Stimulated activated memory B cell treated with anti-CD40 and anti-IgM and Interleukin-4, amounts not matched to agents 10 μg/mL and 1 μg/mL and 100 μg/mL, for 72 hours (primary cell): ENCODE measurements at regions not wholly inside any gene's neighbourhood (a gene's known extent, or its start where the extent isn't known, plus 50 kb on each side); places are given as distances from the start of the nearest gene placed in this dataset.

ENCODE experiments used
- ATAC-seq: fragments of 150-1000 bp; cut with Tn5 transposase; 2 replicates; pipeline ENCODE4 v1.10.0; 2021
- H3K27ac Mint-ChIP-seq: one replicate; pipeline ENCODE4 v1.8.0; 2022; ENCODE audit warnings: mild to moderate bottlenecking, mixed read lengths
- H3K27me3 Mint-ChIP-seq: one replicate; pipeline ENCODE4 v1.8.0; 2022; ENCODE audit warnings: mixed read lengths
- H3K36me3 Mint-ChIP-seq: one replicate; pipeline ENCODE4 v1.8.0; 2022; ENCODE audit warnings: mixed read lengths
- H3K4me1 Mint-ChIP-seq: one replicate; pipeline ENCODE4 v1.8.0; 2022; ENCODE audit warnings: mixed read lengths
- H3K4me3 Mint-ChIP-seq: one replicate; pipeline ENCODE4 v1.8.0; 2022; ENCODE audit warnings: mild to moderate bottlenecking, moderate library complexity, mixed read lengths
- H3K9me3 Mint-ChIP-seq: one replicate; pipeline ENCODE4 v1.8.0; 2022; ENCODE audit warnings: mixed read lengths

DNA sequence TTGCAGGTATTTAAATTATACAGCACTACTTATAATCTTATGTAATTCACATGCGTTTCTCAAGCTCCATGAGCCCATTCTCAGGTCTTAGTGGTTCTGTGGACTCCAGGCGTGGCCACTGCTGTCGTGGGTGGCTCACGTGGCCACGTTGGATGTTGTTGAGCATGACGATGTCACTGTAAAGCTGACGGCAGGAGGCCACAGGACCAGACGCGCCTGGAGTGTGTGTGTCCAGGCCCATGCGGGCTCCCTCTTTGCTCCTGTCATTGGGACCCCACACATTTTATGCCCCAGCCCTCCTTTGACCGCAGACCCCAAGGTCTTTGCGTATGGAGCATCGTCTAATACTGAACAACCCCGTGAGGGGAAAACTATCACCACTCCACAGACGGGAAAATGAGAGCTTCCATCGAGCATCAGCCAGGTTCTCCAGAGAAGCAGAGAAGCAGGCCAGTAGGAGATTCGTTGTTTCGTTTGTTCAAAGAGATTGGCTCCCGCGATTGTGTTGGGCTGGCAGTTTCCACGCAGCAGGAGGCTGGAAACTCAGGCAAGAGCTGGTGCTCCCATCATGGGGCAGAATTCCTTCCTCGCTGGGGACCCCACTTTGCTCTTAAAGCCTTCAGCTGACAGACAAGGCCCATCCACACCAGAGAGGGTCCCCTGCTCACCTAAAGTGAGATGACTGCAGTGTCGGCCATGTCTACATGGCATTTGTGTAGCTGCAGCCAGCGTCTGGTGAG, 129.3 kb upstream of the SPACA7 start:
- H3K36me3 Mint-ChIP-seq, result no peaks in the 10 kb centered on the region
- H3K9me3 Mint-ChIP-seq, result no peaks in the 10 kb centered on the region
- no peak overlapping the region for H3K4me3 Mint-ChIP-seq

DNA sequence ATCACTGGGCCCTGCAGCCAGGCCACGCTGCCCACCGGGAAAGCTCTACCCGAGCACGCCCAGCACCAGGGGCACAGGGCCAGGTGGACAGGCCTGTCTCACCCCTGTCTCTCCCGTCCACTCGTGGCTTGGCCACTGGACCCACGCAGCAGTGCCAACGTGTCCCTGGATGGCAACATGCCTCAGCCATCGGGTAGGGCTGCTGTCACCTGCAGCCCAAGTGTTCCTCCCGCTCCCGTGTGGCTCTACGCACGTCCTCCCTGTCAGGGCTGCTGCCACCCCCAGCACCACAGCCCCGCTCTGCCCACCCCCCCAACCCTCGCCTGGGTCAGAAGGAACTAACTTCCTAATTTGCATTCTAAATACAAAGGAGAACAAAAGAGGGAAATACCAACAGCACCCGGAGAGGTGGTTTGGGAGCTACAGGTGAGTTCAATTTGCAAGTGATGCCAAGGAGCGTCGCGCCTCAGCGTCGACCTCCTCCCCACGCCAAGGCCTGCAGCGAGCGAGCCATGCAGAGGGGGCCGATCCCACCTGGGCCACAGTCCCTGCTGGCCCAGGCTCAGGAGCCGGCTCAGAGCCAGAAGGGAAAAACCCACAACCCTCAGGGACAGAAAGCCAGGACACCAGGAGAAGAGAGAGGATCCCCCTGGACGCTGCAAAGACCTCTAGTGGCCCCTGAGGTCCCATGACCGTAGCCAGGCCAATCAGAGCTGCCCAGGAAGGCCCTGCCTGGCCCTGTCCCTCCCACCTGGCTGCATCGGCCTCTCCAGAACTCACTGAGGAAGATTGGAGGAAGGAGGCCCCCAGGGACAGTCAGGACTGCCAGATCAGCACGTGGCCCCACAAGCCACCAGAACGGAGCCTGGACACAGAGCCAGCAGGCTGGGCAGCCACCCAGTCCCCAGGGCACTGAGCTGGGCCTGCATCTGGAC, 128.4 kb upstream of the SPACA7 start:
- Mint-ChIP-seq H3K4me3 (no peak overlapping the region), H3K9me3 (no peaks in the 10 kb centered on the region), H3K27me3 (no peaks in the 10 kb centered on the region), H3K4me1 (no peaks in the 10 kb centered on the region), H3K36me3 (no peaks in the 10 kb centered on the region), H3K27ac (no peak overlapping the region)
- ATAC-seq, result no peak

More for the DNA sequence above, 129.3 kb upstream of the SPACA7 start:
- no peak for ATAC-seq
- Mint-ChIP-seq H3K27ac (no peak overlapping the region), H3K4me1 (no peaks in the 10 kb centered on the region), H3K27me3 (no peaks in the 10 kb centered on the region)

DNA sequence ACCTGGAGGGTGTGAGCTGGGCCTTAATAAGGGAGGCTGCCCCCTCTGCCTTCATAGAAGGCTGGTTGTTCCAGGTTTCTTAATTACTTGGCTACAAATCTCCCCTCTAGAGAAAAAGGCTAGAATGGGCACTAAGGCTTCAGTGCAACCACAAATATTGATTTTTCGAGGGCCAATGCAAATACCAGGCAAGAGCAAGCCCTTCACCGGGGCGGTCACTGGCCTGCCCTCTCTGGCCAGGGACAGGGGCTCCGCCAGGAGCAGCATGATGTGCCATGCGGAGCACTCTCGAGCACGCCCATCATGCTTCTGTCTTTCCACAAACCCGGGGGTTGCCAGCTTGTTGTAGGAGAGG, 127.8 kb upstream of the SPACA7 start:
- Mint-ChIP-seq H3K27ac (no peak overlapping the region), H3K27me3 (no peaks in the 10 kb centered on the region), H3K36me3 (no peaks in the 10 kb centered on the region), H3K4me1 (no peaks in the 10 kb centered on the region), H3K9me3 (no peaks in the 10 kb centered on the region), H3K4me3 (no peak overlapping the region)
- no peak for ATAC-seq

DNA sequence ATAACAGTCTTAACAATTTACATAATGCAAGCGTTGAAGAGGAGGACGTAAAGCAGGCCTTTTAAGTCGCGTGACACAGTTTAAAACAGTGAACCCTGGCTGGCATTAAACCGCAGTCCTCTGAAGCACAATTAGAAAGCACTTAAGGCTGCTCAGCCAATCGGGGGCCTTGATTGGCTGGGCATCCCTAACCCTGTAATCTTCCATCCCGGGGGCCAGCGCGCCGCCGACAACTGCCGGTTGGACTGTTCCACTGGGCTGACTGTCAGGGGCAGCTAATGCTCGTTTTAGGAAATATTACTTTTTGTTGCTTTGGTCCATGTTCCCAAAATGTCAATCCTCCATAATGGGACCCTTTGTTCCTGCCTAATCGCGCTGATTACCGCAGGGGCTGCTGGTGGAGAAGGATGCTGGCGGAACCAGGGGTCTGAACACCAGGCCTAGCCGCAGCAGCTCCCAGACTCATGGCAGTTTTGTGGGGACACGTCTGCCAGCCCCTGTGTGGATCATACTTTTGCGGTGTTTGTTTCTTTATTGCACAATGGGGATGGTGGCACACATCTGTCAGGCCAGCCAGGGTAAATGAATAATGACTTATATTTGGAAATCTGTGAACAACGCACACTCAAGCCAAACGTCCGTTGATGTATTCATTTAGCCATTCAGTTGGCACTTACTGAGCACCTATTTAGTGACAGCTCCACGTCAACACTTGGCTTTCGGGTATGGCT, 127.1 kb upstream of the SPACA7 start:
- no peak overlapping the region for H3K27ac Mint-ChIP-seq
- no peaks in the 10 kb centered on the region for H3K36me3 Mint-ChIP-seq
- H3K9me3 Mint-ChIP-seq, result no peaks in the 10 kb centered on the region
- ATAC-seq, result no peak
- no peak overlapping the region for H3K4me3 Mint-ChIP-seq
- no peaks in the 10 kb centered on the region for H3K4me1 Mint-ChIP-seq
- H3K27me3 Mint-ChIP-seq, result peaks cover 6% of the 10 kb centered on the region

DNA sequence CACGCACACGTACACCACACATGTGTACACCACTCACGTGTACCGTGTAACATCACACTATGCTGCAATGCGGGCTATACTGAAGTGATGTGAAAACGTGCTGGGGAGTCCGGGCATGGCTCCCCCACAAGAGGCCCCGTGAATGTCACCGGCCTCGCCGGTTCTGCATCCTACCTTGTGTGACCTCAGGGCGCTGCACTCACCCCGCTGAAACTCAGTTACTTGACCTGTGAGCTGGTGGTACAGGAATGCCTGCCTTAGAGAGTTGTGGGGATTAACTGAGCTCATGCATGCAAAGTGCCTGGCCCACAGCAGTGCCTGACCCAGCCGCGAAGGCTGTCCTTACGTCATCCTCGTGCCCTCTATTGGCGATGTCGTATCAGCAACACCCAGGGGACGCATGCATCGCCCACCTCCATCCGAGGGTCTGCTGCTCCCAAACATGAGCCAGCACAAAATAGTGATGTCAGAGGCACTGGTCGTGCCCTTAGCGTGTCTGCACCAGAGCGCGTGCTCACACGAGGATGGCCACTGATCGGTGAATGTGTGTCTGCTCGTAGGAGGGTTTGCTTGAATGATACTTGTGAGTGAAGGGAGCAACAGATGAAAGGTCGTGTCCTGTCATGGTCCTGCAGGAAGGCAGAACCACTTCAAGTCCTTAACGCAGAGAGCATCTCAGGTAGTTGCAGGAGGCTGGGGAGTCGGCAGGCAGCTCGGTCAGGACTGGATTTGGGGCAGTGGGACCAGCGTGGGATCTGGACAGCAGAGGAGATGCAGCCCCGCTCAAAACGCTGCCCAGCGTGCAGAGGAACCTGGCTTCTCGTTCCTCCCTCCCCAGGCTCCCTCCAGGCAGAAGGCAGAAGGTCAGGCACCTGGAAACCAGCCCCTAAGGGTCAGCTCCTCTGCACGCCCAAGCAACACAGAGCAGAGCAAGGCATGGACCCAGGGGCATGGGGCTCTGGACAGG, 126.2 kb upstream of the SPACA7 start:
- no peak for ATAC-seq
- peaks cover 15% of the 10 kb centered on the region for H3K27me3 Mint-ChIP-seq
- H3K9me3 Mint-ChIP-seq, result peaks cover 1% of the 10 kb centered on the region
- H3K27ac Mint-ChIP-seq, result no peak overlapping the region
- no peak overlapping the region for H3K4me3 Mint-ChIP-seq
- H3K4me1 Mint-ChIP-seq, result no peaks in the 10 kb centered on the region
- H3K36me3 Mint-ChIP-seq, result no peaks in the 10 kb centered on the region

DNA sequence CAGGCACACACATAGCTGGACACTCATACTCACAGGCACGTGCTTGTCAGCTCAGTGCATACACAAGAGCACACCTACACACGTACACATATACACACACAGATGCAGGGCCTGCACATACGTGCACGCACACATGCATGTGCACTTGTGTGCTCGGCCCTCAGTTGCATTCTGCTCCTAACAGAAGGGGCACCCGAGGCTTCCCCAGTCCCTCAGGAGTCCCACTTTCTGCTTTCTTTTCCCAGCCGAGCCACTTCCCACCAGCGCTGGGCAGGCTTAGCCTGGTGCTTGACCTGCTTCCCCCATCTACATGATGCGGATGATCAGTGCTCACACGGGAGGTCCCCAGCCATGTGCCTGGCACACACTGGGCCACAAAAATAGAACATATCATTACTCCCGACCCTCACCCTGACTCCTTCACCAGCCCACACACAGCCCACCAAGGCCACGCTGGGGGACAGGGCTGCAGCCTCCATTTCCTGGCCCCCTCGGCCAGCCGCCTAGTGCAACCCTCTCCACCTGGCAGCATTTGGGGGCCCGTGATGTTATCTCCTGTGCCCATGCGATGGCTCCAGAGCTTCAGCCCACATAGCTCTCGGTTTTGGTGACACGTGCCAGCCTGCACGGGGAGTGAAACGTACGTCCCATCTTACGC, 125.2 kb upstream of the SPACA7 start:
- no peaks in the 10 kb centered on the region for H3K4me1 Mint-ChIP-seq
- H3K27me3 Mint-ChIP-seq, result peaks cover 23% of the 10 kb centered on the region
- no peak overlapping the region for H3K27ac Mint-ChIP-seq
- ATAC-seq, result no peak
- no peaks in the 10 kb centered on the region for H3K36me3 Mint-ChIP-seq
- H3K4me3 Mint-ChIP-seq, result no peak overlapping the region
- H3K9me3 Mint-ChIP-seq, result peaks cover 7% of the 10 kb centered on the region

DNA sequence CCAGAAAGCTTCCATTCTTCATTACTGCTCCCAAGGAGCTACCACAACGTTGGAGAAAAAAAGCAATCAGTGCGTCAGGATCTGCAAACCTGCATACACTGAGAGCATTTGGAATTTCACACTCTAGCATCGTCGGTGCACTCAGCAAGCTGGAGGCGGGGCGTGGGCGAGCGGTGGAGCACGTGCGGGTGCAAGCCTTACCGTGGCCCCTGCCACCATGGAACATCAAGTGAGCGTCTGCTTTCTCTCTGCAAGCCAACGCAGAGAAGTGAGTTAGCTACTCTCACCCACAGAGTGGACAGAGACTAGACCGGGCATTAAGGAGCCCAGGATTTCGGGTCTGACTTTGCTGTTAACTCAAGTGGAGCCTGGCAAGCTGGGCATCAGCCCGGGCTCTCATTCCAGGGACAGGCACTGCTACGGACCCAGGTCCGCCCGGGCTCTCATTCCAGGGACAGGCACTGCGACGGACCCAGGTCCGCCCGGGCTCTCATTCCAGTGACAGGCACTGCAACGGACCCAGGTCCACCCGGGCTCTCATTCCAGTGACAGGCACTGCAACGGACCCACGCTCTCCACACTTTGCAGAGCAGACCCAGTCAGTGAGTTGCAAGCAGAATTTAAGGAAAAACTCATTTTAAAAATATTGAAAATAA, 124.1 kb upstream of the SPACA7 start:
- H3K4me3 Mint-ChIP-seq, result no peak overlapping the region
- peaks cover 23% of the 10 kb centered on the region for H3K27me3 Mint-ChIP-seq
- H3K27ac Mint-ChIP-seq, result no peak overlapping the region
- H3K9me3 Mint-ChIP-seq, result peaks cover 7% of the 10 kb centered on the region
- H3K36me3 Mint-ChIP-seq, result no peaks in the 10 kb centered on the region
- no peak for ATAC-seq
- H3K4me1 Mint-ChIP-seq, result no peaks in the 10 kb centered on the region

DNA sequence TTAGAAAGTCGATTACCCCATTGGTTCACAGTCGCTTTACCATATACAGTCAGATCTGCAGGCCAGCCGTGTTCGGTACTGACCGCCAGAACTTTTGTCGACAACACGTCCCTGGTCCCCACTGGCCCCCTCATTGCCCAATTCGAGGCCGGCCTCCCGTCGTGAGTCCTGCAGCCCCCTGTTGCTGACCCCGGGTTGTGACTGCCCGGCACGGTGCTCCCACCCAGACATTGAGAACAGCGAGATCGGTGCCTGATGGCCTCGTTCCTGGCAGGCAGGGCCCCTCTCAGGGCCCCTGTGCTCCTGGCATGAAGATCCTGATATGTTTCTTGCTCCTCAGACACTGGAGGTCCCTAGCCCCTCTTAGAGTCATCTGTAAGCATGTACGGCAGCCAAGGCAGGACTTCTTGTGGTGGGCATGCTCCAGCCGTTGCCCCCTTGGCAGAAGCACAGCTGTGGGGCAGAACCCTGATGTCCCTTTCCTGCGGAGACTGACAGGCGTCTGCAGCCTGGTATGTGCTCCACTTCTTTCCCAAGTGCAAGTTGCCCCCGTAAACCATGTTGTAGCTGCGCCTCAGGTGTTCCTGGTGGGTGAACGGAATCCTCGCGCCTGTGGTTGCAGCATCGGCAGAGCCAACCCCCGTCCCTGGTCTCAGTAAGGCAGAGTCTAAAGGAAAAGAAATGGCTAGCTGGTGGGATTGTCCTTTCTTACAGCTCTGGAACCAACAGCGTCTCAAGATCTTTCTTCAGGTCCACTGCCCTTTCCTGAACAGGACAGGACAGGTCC, 123.2 kb upstream of the SPACA7 start:
- Mint-ChIP-seq H3K9me3 (peaks cover 7% of the 10 kb centered on the region), H3K4me1 (no peaks in the 10 kb centered on the region), H3K27me3 (peaks cover 23% of the 10 kb centered on the region), H3K36me3 (no peaks in the 10 kb centered on the region), H3K27ac (no peak overlapping the region), H3K4me3 (no peak overlapping the region)
- no peak for ATAC-seq

DNA sequence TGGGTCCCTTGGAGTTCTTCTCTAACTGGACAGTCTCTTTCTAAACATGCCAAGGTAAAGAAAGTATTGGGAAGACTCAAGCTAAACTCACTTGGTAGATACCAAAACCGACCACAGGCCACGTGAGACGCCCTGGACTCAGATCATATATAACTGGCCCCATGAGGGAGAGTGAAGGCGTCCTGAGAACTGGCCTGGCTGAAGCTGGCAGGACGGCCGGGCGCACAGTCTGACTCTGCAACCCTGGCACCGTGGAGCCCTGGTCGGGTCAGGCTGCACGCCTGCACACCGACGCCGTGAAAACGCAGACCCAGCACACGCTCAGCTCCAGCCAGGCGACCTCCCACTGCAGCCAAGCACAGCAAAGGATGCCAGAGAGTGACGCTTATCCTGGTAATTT, 122.5 kb upstream of the SPACA7 start:
- ATAC-seq, result no peak
- Mint-ChIP-seq H3K4me3 (no peak overlapping the region), H3K27me3 (peaks cover 23% of the 10 kb centered on the region), H3K36me3 (no peaks in the 10 kb centered on the region), H3K4me1 (no peaks in the 10 kb centered on the region), H3K9me3 (peaks cover 7% of the 10 kb centered on the region), H3K27ac (no peak overlapping the region)

DNA sequence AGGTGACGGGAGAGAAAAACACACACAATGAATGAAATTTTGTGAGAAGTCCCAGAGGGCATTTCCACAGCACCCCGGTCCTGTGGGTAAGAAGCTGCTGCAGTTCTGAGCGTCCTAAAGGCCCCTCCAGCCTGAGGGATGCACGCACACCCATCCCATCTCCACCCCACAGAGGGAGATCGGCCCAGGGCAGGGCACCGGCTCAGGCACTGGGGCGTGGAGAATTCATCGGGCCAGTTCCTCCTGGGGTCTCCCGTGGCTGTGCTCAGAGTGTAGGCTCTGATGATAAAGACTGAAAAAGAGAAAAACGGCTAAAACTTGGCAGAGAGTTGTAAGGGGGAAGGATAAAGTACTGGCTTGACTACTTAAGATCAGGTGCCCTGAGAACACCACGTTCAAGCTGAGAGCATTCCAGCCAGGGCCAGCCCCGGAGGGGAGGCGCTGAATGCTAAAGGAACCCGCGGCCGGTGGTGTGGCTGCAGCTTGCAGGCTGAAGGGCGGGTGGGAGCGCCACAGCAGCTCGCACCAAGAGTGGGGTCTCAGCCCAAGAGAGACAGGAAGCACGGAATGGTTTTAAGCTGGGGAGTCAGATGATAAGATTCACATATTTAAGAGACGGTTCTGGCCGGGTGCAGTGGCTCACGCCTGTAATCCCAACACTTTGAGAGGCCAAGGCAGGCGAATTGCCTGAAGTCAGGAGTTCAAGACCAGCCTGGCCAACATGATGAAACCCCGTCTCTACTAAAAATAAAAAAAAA, 121.9 kb upstream of the SPACA7 start:
- Mint-ChIP-seq H3K4me3 (no peak overlapping the region), H3K4me1 (no peaks in the 10 kb centered on the region), H3K27ac (no peak overlapping the region), H3K36me3 (no peaks in the 10 kb centered on the region), H3K27me3 (peaks cover 23% of the 10 kb centered on the region), H3K9me3 (peaks cover 7% of the 10 kb centered on the region)
- ATAC-seq, result no peak

DNA sequence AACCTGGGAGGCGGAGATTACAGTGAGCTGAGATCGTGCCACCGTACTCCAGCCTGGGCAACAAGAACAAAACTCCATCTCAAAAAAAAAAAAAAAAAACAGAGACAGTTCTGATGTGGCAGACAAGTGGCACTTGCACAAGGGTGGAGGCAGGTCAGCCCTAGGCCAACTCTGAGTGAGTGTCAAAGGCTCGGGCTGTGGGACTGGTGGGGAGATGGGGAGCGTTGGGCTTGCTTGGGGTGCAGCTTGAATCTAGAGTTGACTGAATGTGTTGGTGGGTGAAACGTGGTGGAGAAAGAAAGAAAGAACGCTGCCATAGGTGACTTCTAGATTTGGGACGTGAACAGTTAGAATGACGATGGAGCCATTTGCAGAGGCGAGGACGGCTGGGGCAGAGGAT, 121.3 kb upstream of the SPACA7 start:
- Mint-ChIP-seq H3K9me3 (peaks cover 7% of the 10 kb centered on the region), H3K27me3 (peaks cover 23% of the 10 kb centered on the region), H3K36me3 (no peaks in the 10 kb centered on the region), H3K27ac (no peak overlapping the region), H3K4me1 (no peaks in the 10 kb centered on the region), H3K4me3 (no peak overlapping the region)
- ATAC-seq, result no peak

DNA sequence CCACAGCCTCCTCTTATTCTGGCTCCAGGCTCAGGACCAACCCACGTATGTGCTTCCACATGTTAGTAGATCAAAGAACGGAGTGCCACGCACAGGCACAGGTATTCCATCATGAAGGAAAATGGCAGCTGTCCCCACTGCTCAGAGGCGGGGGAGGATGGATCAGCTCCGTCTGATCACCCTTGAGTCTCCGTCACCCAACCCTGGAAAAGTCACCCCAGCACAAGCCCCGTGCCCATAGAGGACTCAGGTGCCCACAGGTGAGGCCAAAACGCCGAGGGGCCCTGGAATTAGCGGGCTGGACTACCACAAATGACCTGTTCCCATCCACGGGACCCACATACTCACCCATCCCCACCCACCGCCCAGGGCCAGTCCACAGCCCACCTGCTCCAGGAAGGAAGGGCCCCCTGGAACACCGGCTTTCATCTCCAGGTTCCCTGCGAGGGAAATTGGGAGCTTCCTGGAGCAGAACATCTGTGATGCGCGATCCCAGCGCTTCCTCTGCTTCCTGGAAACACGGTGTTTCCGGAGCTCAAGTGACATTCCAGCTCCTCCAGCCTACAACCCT, 120.5 kb upstream of the SPACA7 start:
- H3K4me1 Mint-ChIP-seq, result no peaks in the 10 kb centered on the region
- peaks cover 23% of the 10 kb centered on the region for H3K27me3 Mint-ChIP-seq
- no peak overlapping the region for H3K27ac Mint-ChIP-seq
- peaks cover 9% of the 10 kb centered on the region for H3K9me3 Mint-ChIP-seq
- no peak for ATAC-seq
- no peaks in the 10 kb centered on the region for H3K36me3 Mint-ChIP-seq
- no peak overlapping the region for H3K4me3 Mint-ChIP-seq
